ENCODE measurements at regions not wholly inside any gene's neighbourhood (a gene's known extent, or its start where the extent isn't known, plus 50 kb on each side); places are given as distances from the start of the nearest gene placed in this dataset.

- H3K9me3 ChIP-seq (ENCODE audit: control insufficient read depth, low read depth, low read length): peaks cover 12% of the 10 kb centered on the region
- H3K27ac ChIP-seq (ENCODE audit: low read length): no peak overlapping the region
- H3K36me3 ChIP-seq (ENCODE audit: control insufficient read depth, insufficient read depth, low read length): no peaks in the 10 kb centered on the region
- H3K4me1 ChIP-seq (ENCODE audit: control insufficient read depth, insufficient read depth, low read length): no peaks in the 10 kb centered on the region
- DNase-seq: no peak
- H3K27me3 ChIP-seq (ENCODE audit: control insufficient read depth, insufficient read depth, low read length): no peaks in the 10 kb centered on the region
- H3K4me3 ChIP-seq (ENCODE audit: low read length): no peak overlapping the region
- WGBS (ENCODE audit: insufficient coverage, low lambda C conversion rate): 100% methylated on average over 1 of the region's 3 CpGs
Observed at GRCh38 chr13:80284290-80284689, 56.6 kb downstream of the SPRY2 start.

- Histone ChIP-seq H3K4me1 (ENCODE audit: control insufficient read depth, insufficient read depth, low read length) (no peaks in the 10 kb centered on the region), H3K27me3 (ENCODE audit: control insufficient read depth, insufficient read depth, low read length) (no peaks in the 10 kb centered on the region), H3K27ac (ENCODE audit: low read length) (no peak overlapping the region), H3K4me3 (ENCODE audit: low read length) (no peak overlapping the region), H3K36me3 (ENCODE audit: control insufficient read depth, insufficient read depth, low read length) (no peaks in the 10 kb centered on the region), H3K9me3 (ENCODE audit: control insufficient read depth, low read depth, low read length) (peaks cover 7% of the 10 kb centered on the region)
- DNase-seq: no peak
- WGBS (ENCODE audit: insufficient coverage, low lambda C conversion rate): no CpG with 5 or more reads among the region's 25 CpGs
Observed at GRCh38 chr13:80278706-80279105, 62.2 kb downstream of the SPRY2 start.

GRCh38 chr13:80276371-80277289, 64.3 kb downstream of the SPRY2 start:
- H3K9me3 ChIP-seq (ENCODE audit: control insufficient read depth, low read depth, low read length): peaks cover 7% of the 10 kb centered on the region
- WGBS (ENCODE audit: insufficient coverage, low lambda C conversion rate): 83% methylated on average over 1 of the region's 12 CpGs
- no peaks in the 10 kb centered on the region for H3K27me3 ChIP-seq (ENCODE audit: control insufficient read depth, insufficient read depth, low read length)
- no peak overlapping the region for H3K27ac ChIP-seq (ENCODE audit: low read length)
- no peak overlapping the region for H3K4me3 ChIP-seq (ENCODE audit: low read length)
- DNase-seq: no peak
- no peaks in the 10 kb centered on the region for H3K4me1 ChIP-seq (ENCODE audit: control insufficient read depth, insufficient read depth, low read length)
- H3K36me3 ChIP-seq (ENCODE audit: control insufficient read depth, insufficient read depth, low read length): no peaks in the 10 kb centered on the region

GRCh38 chr13:80274643-80275042, 66.3 kb downstream of the SPRY2 start:
- DNase-seq: no peak
- no peak overlapping the region for H3K4me3 ChIP-seq (ENCODE audit: low read length)
- H3K9me3 ChIP-seq (ENCODE audit: control insufficient read depth, low read depth, low read length): peaks cover 9% of the 10 kb centered on the region
- no peaks in the 10 kb centered on the region for H3K27me3 ChIP-seq (ENCODE audit: control insufficient read depth, insufficient read depth, low read length)
- 83% methylated on average over 1 of the region's 1 CpG for WGBS (ENCODE audit: insufficient coverage, low lambda C conversion rate)
- no peak overlapping the region for H3K27ac ChIP-seq (ENCODE audit: low read length)
- no peaks in the 10 kb centered on the region for H3K36me3 ChIP-seq (ENCODE audit: control insufficient read depth, insufficient read depth, low read length)
- H3K4me1 ChIP-seq (ENCODE audit: control insufficient read depth, insufficient read depth, low read length): no peaks in the 10 kb centered on the region

GRCh38 chr13:80273718-80274117, 67.2 kb downstream of the SPRY2 start:
- no peak overlapping the region for H3K27ac ChIP-seq (ENCODE audit: low read length)
- H3K4me1 ChIP-seq (ENCODE audit: control insufficient read depth, insufficient read depth, low read length): no peaks in the 10 kb centered on the region
- H3K9me3 ChIP-seq (ENCODE audit: control insufficient read depth, low read depth, low read length): peaks cover 6% of the 10 kb centered on the region
- H3K36me3 ChIP-seq (ENCODE audit: control insufficient read depth, insufficient read depth, low read length): no peaks in the 10 kb centered on the region
- no peak overlapping the region for H3K4me3 ChIP-seq (ENCODE audit: low read length)
- no peak for DNase-seq
- no CpG with 5 or more reads among the region's 3 CpGs for WGBS (ENCODE audit: insufficient coverage, low lambda C conversion rate)
- H3K27me3 ChIP-seq (ENCODE audit: control insufficient read depth, insufficient read depth, low read length): no peaks in the 10 kb centered on the region

GRCh38 chr13:80265348-80265747, 75.6 kb downstream of the SPRY2 start:
- no peaks in the 10 kb centered on the region for H3K4me1 ChIP-seq (ENCODE audit: control insufficient read depth, insufficient read depth, low read length)
- DNase-seq: no peak
- H3K9me3 ChIP-seq (ENCODE audit: control insufficient read depth, low read depth, low read length): peaks cover 3% of the 10 kb centered on the region
- WGBS (ENCODE audit: insufficient coverage, low lambda C conversion rate): no CpG with 5 or more reads among the region's 1 CpG
- no peak overlapping the region for H3K27ac ChIP-seq (ENCODE audit: low read length)
- H3K36me3 ChIP-seq (ENCODE audit: control insufficient read depth, insufficient read depth, low read length): no peaks in the 10 kb centered on the region
- H3K27me3 ChIP-seq (ENCODE audit: control insufficient read depth, insufficient read depth, low read length): no peaks in the 10 kb centered on the region
- H3K4me3 ChIP-seq (ENCODE audit: low read length): no peak overlapping the region

- H3K4me1 ChIP-seq (ENCODE audit: control insufficient read depth, insufficient read depth, low read length): peaks cover 6% of the 10 kb centered on the region
- 100% methylated on average over 1 of the region's 5 CpGs for WGBS (ENCODE audit: insufficient coverage, low lambda C conversion rate)
- H3K27me3 ChIP-seq (ENCODE audit: control insufficient read depth, insufficient read depth, low read length): no peaks in the 10 kb centered on the region
- no peak for DNase-seq
- no peak overlapping the region for H3K4me3 ChIP-seq (ENCODE audit: low read length)
- H3K36me3 ChIP-seq (ENCODE audit: control insufficient read depth, insufficient read depth, low read length): no peaks in the 10 kb centered on the region
- H3K27ac ChIP-seq (ENCODE audit: low read length): no peak overlapping the region
- peaks cover 3% of the 10 kb centered on the region for H3K9me3 ChIP-seq (ENCODE audit: control insufficient read depth, low read depth, low read length)
Observed at GRCh38 chr13:80263745-80264513, 77.0 kb downstream of the SPRY2 start.

GRCh38 chr13:80262051-80262695, 78.8 kb downstream of the SPRY2 start:
- H3K4me1 ChIP-seq (ENCODE audit: control insufficient read depth, insufficient read depth, low read length): peaks cover 6% of the 10 kb centered on the region
- no peak overlapping the region for H3K4me3 ChIP-seq (ENCODE audit: low read length)
- H3K27ac ChIP-seq (ENCODE audit: low read length): no peak overlapping the region
- no peaks in the 10 kb centered on the region for H3K36me3 ChIP-seq (ENCODE audit: control insufficient read depth, insufficient read depth, low read length)
- DNase-seq: no peak
- H3K9me3 ChIP-seq (ENCODE audit: control insufficient read depth, low read depth, low read length): peaks cover 3% of the 10 kb centered on the region
- no peaks in the 10 kb centered on the region for H3K27me3 ChIP-seq (ENCODE audit: control insufficient read depth, insufficient read depth, low read length)
- 100% methylated on average over 1 of the region's 5 CpGs for WGBS (ENCODE audit: insufficient coverage, low lambda C conversion rate)

- peak; percentile 89 to 93 for DNase-seq
- no peaks in the 10 kb centered on the region for H3K27me3 ChIP-seq (ENCODE audit: control insufficient read depth, insufficient read depth, low read length)
- H3K9me3 ChIP-seq (ENCODE audit: control insufficient read depth, low read depth, low read length): peaks cover under 1% of the 10 kb centered on the region
- no peak overlapping the region for H3K4me3 ChIP-seq (ENCODE audit: low read length)
- no CpG with 5 or more reads among the region's 1 CpG for WGBS (ENCODE audit: insufficient coverage, low lambda C conversion rate)
- H3K27ac ChIP-seq (ENCODE audit: low read length): no peak overlapping the region
- no peaks in the 10 kb centered on the region for H3K36me3 ChIP-seq (ENCODE audit: control insufficient read depth, insufficient read depth, low read length)
- peaks cover 6% of the 10 kb centered on the region for H3K4me1 ChIP-seq (ENCODE audit: control insufficient read depth, insufficient read depth, low read length)
Observed at GRCh38 chr13:80259159-80259558, 81.8 kb downstream of the SPRY2 start.

GRCh38 chr13:80256352-80256932, 84.5 kb downstream of the SPRY2 start:
- 83% methylated on average over 7 of the region's 7 CpGs for WGBS (ENCODE audit: insufficient coverage, low lambda C conversion rate)
- DNase-seq: no peak
- H3K4me3 ChIP-seq (ENCODE audit: low read length): no peak overlapping the region
- H3K27me3 ChIP-seq (ENCODE audit: control insufficient read depth, insufficient read depth, low read length): no peaks in the 10 kb centered on the region
- no peaks in the 10 kb centered on the region for H3K36me3 ChIP-seq (ENCODE audit: control insufficient read depth, insufficient read depth, low read length)
- H3K27ac ChIP-seq (ENCODE audit: low read length): no peak overlapping the region
- H3K4me1 ChIP-seq (ENCODE audit: control insufficient read depth, insufficient read depth, low read length): peaks cover 6% of the 10 kb centered on the region
- H3K9me3 ChIP-seq (ENCODE audit: control insufficient read depth, low read depth, low read length): no peaks in the 10 kb centered on the region
